ENCODE measurements at regions not wholly inside any gene's neighbourhood (a gene's known extent, or its start where the extent isn't known, plus 50 kb on each side); places are given as distances from the start of the nearest gene placed in this dataset.

DNA sequence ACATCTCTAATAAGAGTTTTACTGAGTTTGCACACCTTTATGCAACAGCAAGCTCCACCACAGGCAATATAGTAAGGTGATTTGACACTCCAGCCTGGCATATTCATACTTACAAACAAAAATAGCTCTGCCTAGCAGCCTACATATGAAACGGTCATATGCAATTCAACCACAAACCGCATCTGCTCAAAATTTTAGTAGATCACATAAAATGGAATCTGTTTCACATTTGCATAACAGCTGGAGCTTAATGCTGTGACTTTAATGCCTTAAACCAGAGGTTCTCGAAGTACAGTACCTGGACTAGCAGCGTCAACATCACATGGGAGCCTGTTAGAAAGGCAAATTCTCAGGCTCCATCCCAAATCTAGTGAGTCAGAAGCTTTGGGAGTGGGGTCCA is 578.4 kb downstream of the CDH11 start:
- Histone ChIP-seq H3K4me1 (ENCODE audit: insufficient read depth) (no peaks in the 10 kb centered on the region), H3K9me2 (replicated peaks; ENCODE audit: insufficient read depth) (no peaks in the 10 kb centered on the region), H3K27ac (no peak overlapping the region), H3K4me2 (no peak overlapping the region), H2AFZ (no peak overlapping the region), H4K20me1 (ENCODE audit: insufficient read depth, poor library complexity, severe bottlenecking) (no peaks in the 10 kb centered on the region), H3K9me3 (ENCODE audit: low read depth) (no peaks in the 10 kb centered on the region), H3K27me3 (no peaks in the 10 kb centered on the region), H3K79me2 (no peaks in the 10 kb centered on the region), H3K36me3 (replicated peaks; ENCODE audit: insufficient read depth, low read depth) (no peaks in the 10 kb centered on the region), H3K4me3 (no peak overlapping the region)
- TF ChIP-seq EZH2phosphoT487 (IDR thresholded peaks at IDR 0.05; ENCODE audit: low read depth, severe bottlenecking, unreplicated experiment) (no peak), EZH2 (IDR thresholded peaks at IDR 0.05; ENCODE audit: borderline replicate concordance) (no peak)
- TF ChIP-seq, protein P1, sequence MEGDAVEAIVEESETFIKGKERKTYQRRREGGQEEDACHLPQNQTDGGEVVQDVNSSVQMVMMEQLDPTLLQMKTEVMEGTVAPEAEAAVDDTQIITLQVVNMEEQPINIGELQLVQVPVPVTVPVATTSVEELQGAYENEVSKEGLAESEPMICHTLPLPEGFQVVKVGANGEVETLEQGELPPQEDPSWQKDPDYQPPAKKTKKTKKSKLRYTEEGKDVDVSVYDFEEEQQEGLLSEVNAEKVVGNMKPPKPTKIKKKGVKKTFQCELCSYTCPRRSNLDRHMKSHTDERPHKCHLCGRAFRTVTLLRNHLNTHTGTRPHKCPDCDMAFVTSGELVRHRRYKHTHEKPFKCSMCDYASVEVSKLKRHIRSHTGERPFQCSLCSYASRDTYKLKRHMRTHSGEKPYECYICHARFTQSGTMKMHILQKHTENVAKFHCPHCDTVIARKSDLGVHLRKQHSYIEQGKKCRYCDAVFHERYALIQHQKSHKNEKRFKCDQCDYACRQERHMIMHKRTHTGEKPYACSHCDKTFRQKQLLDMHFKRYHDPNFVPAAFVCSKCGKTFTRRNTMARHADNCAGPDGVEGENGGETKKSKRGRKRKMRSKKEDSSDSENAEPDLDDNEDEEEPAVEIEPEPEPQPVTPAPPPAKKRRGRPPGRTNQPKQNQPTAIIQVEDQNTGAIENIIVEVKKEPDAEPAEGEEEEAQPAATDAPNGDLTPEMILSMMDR (IDR thresholded peaks at IDR 0.05; ENCODE audit: poor library complexity): no peak
- no peak for DNase-seq (ENCODE audit: low spot score)
- 72% methylated on average over 4 of the region's 4 CpGs for WGBS (ENCODE audit: low lambda C conversion rate, missing lambda C conversion rate)

DNA sequence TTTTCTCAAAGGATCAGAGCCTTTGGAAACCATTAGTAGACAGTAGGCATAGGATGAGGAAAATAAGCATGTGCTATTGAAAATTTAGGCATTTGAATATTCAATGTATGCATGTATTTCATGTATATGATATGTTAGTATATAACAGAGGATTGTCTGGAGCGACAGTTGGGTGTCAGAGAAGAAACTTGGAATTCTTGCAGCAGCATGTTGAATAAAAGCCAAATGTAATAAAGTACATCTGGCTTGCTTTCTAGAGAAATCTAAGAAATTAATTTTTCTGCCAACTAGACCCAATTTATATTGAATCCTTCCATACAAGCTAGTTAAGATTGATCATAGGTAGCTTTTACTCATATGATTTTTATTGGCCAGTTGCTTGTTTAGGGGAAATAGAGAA is 578.8 kb downstream of the CDH11 start:
- Histone ChIP-seq H3K27me3 (no peaks in the 10 kb centered on the region), H3K4me3 (no peak overlapping the region), H3K36me3 (replicated peaks; ENCODE audit: insufficient read depth, low read depth) (no peaks in the 10 kb centered on the region), H3K9me3 (ENCODE audit: low read depth) (no peaks in the 10 kb centered on the region), H3K79me2 (no peaks in the 10 kb centered on the region), H2AFZ (no peak overlapping the region), H3K27ac (no peak overlapping the region), H3K4me1 (ENCODE audit: insufficient read depth) (no peaks in the 10 kb centered on the region), H3K4me2 (no peak overlapping the region), H4K20me1 (ENCODE audit: insufficient read depth, poor library complexity, severe bottlenecking) (no peaks in the 10 kb centered on the region), H3K9me2 (replicated peaks; ENCODE audit: insufficient read depth) (no peaks in the 10 kb centered on the region)
- no peak for DNase-seq (ENCODE audit: low spot score)
- WGBS (ENCODE audit: low lambda C conversion rate, missing lambda C conversion rate): 81% methylated on average over 1 of the region's 1 CpG
- TF ChIP-seq EZH2 (IDR thresholded peaks at IDR 0.05; ENCODE audit: borderline replicate concordance) (no peak), EZH2phosphoT487 (IDR thresholded peaks at IDR 0.05; ENCODE audit: low read depth, severe bottlenecking, unreplicated experiment) (no peak)
- TF ChIP-seq, protein P1 (IDR thresholded peaks at IDR 0.05; ENCODE audit: poor library complexity): no peak

DNA sequence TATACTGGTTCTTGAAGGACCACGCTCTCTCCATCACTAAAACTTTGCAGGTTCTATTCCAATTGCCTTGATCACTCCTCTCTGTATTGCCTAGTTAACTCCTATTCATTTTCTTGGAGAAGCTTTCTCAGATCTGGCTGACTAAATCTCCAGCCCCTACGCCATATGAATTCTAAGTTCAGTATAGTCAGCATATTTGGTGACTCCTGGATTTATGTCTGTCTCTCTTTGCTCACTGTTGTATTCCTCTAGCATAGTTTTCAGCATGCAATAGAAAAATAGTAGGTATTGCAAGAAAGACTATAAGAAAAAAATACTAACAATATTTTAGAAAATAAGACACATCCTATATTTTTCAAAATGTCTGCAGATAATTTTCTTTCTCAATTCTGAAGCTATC is 579.7 kb downstream of the CDH11 start:
- Histone ChIP-seq H3K9me3 (ENCODE audit: low read depth) (no peaks in the 10 kb centered on the region), H4K20me1 (ENCODE audit: insufficient read depth, poor library complexity, severe bottlenecking) (no peaks in the 10 kb centered on the region), H2AFZ (no peak overlapping the region), H3K36me3 (replicated peaks; ENCODE audit: insufficient read depth, low read depth) (no peaks in the 10 kb centered on the region), H3K4me1 (ENCODE audit: insufficient read depth) (no peaks in the 10 kb centered on the region), H3K9me2 (replicated peaks; ENCODE audit: insufficient read depth) (no peaks in the 10 kb centered on the region), H3K79me2 (no peaks in the 10 kb centered on the region), H3K4me3 (no peak overlapping the region), H3K27ac (no peak overlapping the region), H3K4me2 (no peak overlapping the region), H3K27me3 (no peaks in the 10 kb centered on the region)
- no peak for TF ChIP-seq EZH2 (IDR thresholded peaks at IDR 0.05; ENCODE audit: borderline replicate concordance)
- no peak for TF ChIP-seq EZH2phosphoT487 (IDR thresholded peaks at IDR 0.05; ENCODE audit: low read depth, severe bottlenecking, unreplicated experiment)
- TF ChIP-seq, protein P1 (IDR thresholded peaks at IDR 0.05; ENCODE audit: poor library complexity): no peak
- WGBS (ENCODE audit: low lambda C conversion rate, missing lambda C conversion rate): 91% methylated on average over 2 of the region's 2 CpGs
- DNase-seq (ENCODE audit: low spot score): no peak

DNA sequence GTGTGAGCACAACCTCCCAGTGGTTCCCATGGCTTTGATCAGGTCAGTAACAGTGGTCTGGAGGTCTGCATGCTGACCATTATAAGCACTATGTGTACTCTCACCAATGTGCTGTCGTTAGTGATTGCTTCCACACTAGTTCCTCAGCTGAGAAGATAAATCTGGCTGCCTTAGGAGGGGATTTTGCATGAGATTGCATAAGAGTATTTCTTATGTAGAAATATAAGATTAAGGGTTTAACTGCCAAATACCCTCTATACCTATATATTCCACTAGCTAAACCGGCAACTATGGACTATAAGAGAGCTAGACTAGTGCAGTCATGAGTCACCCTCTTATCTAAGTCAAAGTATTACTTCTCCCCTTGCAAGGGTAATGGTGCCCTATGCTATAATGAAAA is 580.2 kb downstream of the CDH11 start:
- H4K20me1 ChIP-seq (ENCODE audit: insufficient read depth, poor library complexity, severe bottlenecking): no peaks in the 10 kb centered on the region
- H3K9me3 ChIP-seq (ENCODE audit: low read depth): no peaks in the 10 kb centered on the region
- H3K27me3 ChIP-seq: no peaks in the 10 kb centered on the region
- H3K27ac ChIP-seq: no peak overlapping the region
- no peak for TF ChIP-seq EZH2phosphoT487 (IDR thresholded peaks at IDR 0.05; ENCODE audit: low read depth, severe bottlenecking, unreplicated experiment)
- no peak for TF ChIP-seq EZH2 (IDR thresholded peaks at IDR 0.05; ENCODE audit: borderline replicate concordance)
- TF ChIP-seq, protein P1 (IDR thresholded peaks at IDR 0.05; ENCODE audit: poor library complexity): no peak
- H3K4me3 ChIP-seq: no peak overlapping the region
- DNase-seq (ENCODE audit: low spot score): no peak
- no peaks in the 10 kb centered on the region for H3K79me2 ChIP-seq
- no peak overlapping the region for H3K4me2 ChIP-seq
- H3K4me1 ChIP-seq (ENCODE audit: insufficient read depth): no peaks in the 10 kb centered on the region
- H3K9me2 ChIP-seq (replicated peaks; ENCODE audit: insufficient read depth): no peaks in the 10 kb centered on the region
- WGBS (ENCODE audit: low lambda C conversion rate, missing lambda C conversion rate): 55% methylated on average over 2 of the region's 2 CpGs
- no peak overlapping the region for H2AFZ ChIP-seq
- H3K36me3 ChIP-seq (replicated peaks; ENCODE audit: insufficient read depth, low read depth): no peaks in the 10 kb centered on the region
